ENCODE measurements at regions not wholly inside any gene's neighbourhood (a gene's known extent, or its start where the extent isn't known, plus 50 kb on each side); places are given as distances from the start of the nearest gene placed in this dataset.

DNA sequence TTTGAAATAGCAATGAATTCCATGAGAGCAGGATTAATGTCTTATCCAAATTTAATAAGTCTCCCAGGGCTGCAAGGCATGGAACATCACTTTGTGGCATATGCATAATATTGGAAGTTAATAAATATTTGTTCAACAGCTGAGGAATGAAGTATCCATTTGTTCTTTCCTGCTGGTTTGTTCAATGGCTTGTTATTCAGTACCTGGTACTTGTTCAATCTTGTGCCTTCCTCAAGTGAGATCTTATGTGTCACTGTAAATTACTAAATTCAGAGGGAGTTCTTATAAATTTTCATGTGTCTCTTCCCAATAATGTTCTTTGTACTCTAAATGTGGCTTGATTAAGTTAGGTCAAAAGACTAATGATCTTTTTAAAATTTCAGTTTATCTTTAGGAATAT lies 1105.5 kb upstream of the SPRY2 start:
- TF ChIP-seq, protein P1, sequence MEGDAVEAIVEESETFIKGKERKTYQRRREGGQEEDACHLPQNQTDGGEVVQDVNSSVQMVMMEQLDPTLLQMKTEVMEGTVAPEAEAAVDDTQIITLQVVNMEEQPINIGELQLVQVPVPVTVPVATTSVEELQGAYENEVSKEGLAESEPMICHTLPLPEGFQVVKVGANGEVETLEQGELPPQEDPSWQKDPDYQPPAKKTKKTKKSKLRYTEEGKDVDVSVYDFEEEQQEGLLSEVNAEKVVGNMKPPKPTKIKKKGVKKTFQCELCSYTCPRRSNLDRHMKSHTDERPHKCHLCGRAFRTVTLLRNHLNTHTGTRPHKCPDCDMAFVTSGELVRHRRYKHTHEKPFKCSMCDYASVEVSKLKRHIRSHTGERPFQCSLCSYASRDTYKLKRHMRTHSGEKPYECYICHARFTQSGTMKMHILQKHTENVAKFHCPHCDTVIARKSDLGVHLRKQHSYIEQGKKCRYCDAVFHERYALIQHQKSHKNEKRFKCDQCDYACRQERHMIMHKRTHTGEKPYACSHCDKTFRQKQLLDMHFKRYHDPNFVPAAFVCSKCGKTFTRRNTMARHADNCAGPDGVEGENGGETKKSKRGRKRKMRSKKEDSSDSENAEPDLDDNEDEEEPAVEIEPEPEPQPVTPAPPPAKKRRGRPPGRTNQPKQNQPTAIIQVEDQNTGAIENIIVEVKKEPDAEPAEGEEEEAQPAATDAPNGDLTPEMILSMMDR (IDR thresholded peaks at IDR 0.05) = no peak
- TF ChIP-seq POLR2AphosphoS5 (IDR thresholded peaks at IDR 0.05) (no peak), POLR2A (IDR thresholded peaks at IDR 0.05) (no peak)

Data from sigmoid colon (tissue), 4 donors.